Mammary epithelial cell (primary cell): ENCODE measurements at regions not wholly inside any gene's neighbourhood (a gene's known extent, or its start where the extent isn't known, plus 50 kb on each side); places are given as distances from the start of the nearest gene placed in this dataset.

ENCODE experiments used
- EZH2 ChIP-seq: IDR thresholded peaks from 2 replicates; pipeline ENCODE4 v1.6.1; 2012; ENCODE audit warnings: low read length, inconsistent platforms, borderline replicate concordance
- TF ChIP-seq, protein P1 (sequence below), 2 donors: IDR thresholded peaks in 1 of 2; conservative IDR thresholded peaks in 1 of 2; 2 replicates each; pipeline ENCODE4 v1.5.1; 2011 to 2012; ENCODE audit warnings: inconsistent platforms in 2 of 2, low read length in 2 of 2, mild to moderate bottlenecking in 2 of 2, control low read depth in 1 of 2, low read depth in 1 of 2; ENCODE audit not compliant: insufficient read depth in 1 of 2; ENCODE audit errors: extremely low read depth in 1 of 2

GRCh38 chr7:46568420-46569132 is 647.5 kb upstream of the IGFBP3 start:
- TF ChIP-seq, protein P1, sequence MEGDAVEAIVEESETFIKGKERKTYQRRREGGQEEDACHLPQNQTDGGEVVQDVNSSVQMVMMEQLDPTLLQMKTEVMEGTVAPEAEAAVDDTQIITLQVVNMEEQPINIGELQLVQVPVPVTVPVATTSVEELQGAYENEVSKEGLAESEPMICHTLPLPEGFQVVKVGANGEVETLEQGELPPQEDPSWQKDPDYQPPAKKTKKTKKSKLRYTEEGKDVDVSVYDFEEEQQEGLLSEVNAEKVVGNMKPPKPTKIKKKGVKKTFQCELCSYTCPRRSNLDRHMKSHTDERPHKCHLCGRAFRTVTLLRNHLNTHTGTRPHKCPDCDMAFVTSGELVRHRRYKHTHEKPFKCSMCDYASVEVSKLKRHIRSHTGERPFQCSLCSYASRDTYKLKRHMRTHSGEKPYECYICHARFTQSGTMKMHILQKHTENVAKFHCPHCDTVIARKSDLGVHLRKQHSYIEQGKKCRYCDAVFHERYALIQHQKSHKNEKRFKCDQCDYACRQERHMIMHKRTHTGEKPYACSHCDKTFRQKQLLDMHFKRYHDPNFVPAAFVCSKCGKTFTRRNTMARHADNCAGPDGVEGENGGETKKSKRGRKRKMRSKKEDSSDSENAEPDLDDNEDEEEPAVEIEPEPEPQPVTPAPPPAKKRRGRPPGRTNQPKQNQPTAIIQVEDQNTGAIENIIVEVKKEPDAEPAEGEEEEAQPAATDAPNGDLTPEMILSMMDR (conservative IDR thresholded peaks at IDR 0.05 in 1 of 2, IDR thresholded peaks at IDR 0.05 in 1 of 2; ENCODE audit: extremely low read depth in 1 of 2, insufficient read depth in 1 of 2, low read depth in 1 of 2, low read length in 2 of 2): no peak
- no peak for TF ChIP-seq EZH2
